Amniotic stem cell (primary cell): ENCODE measurements at regions not wholly inside any gene's neighbourhood (a gene's known extent, or its start where the extent isn't known, plus 50 kb on each side); places are given as distances from the start of the nearest gene placed in this dataset.

Source experiments
- DNase-seq: peaks from one replicate; lab custom pipeline; 2025; lab: John Stamatoyannopoulos, UW

DNA sequence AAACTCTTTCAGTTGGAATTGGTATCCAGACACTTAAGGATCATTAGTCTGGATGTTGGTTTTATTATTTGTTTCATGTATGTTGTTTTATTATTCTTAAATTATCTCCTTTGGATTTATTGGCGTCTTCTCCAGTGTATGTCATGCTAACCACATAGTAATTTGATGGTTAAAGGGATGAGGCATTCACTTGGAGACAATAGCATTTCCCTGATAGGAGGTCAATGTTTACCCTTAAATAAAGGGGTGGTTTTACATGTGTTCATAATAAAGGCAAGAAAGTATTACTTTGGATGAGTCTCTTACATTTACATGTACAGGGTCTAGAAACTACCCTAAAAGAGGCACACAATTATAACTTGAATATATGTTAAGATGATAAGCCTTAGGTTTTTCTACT, 51.2 kb upstream of the RNF144B start:
- no peak for DNase-seq

GRCh38 chr6:18334251-18334650, 52.9 kb upstream of the RNF144B start:
- DNase-seq: no peak

- DNase-seq: no peak
Measured at GRCh38 chr6:18330548-18331081, 56.5 kb upstream of the RNF144B start.

DNA sequence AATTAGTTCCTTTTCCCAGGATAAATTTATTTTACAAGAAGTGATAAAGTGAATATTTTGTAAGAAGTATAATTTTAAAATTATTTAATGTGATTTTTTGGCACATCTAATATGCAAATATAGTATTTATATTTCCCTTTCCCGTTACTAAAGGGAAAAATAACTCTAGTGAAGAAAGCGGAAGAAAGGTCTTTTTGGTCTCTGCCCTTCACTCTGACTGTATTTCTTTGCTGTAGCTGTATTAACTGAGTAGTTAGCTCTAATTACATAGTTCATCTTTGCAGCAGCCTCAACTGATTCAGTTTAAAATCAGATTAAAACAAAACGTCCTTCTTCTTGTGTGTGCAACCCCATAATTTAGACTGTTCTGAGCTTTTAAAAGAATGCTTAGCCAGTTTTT, 57.4 kb upstream of the RNF144B start:
- no peak for DNase-seq

GRCh38 chr6:18328540-18328939, 58.6 kb upstream of the RNF144B start:
- DNase-seq: no peak

DNA sequence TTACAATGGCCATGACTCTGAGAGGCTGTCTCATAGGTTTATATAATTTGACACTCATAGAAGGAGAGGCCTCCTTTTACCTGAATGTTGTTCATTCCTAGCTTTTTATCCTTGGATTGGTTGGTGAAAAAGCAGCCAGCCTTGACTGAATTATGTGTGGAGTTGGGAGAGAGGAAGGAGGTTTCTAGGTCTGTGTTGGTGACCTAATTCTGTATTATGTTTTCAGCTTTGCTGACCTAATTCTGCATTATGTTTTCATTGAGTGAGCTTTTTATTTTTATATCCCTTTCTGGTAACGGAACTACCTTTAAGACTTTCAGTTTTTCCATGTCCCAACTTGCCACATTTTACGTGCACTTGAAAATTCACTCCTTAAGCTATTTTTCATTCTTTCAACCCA, 59.1 kb upstream of the RNF144B start:
- DNase-seq: no peak

GRCh38 chr6:18327626-18328025, 59.5 kb upstream of the RNF144B start:
- no peak for DNase-seq

DNA sequence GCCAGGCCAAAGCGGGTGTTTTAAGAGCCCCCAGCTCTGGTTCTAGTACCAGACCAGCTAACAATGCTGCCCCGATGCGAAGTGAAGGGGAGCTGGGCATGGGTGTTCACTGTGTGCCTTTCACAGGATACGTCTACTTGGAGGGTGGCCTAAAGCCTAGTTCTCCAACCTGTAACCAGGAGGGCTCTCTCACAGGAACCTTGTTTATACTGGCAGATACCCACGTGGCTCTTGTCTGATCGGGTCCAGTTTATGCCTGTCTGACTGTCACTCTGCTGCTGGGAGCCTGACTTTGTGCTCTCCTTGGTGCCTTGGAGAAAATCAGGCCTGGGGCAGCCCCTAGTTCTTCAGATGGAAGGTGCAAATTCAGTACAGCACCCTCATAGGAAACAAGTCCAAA, 60.2 kb upstream of the RNF144B start:
- no peak for DNase-seq

DNA sequence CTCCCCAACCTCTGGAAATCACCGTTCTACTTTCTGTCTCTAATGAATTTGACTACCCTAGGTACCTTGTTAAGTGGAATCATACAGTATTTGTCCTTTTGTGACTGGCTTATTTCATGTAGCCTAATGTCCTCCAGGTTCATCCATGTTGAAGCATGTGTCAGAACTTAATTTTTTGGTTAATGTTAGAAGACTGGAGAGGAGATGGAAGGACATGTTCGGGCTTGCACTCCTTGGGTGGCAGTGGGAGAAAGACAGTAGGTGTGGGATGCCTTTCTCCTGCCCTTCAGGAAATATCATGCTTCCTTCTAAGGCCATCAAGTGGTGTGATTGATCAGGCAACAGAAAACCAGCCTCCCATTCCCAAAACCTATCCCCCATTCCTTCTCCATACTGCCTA, 61.1 kb upstream of the RNF144B start:
- DNase-seq: no peak

- DNase-seq: no peak
Measured at GRCh38 chr6:18324706-18325042, 60.3 kb upstream of the DEK start.

GRCh38 chr6:18323935-18324705, 59.8 kb upstream of the DEK start:
- DNase-seq: peak; percentile 75

DNA sequence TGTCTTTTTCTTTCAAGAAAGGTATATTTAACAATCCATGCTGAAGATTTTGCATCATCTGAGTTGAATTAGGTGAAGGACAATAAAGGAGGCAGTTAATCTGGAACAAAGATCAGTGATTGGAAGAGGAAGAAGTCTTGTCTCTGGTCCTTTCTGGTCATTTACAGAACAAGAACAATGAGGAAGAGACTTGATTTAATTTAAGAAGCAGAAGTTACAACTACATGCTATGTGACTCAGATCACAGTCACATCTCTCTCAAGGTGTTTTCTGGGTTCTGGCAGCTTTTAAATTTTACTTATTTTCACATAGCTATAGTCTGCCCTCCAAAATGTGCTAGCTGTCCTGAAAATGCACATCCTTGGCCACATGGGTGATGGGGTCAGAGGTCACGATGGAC, 53.5 kb upstream of the DEK start:
- DNase-seq: no peak

GRCh38 chr6:18314317-18314997, 50.1 kb upstream of the DEK start:
- no peak for DNase-seq
